ENCODE measurements at regions not wholly inside any gene's neighbourhood (a gene's known extent, or its start where the extent isn't known, plus 50 kb on each side); places are given as distances from the start of the nearest gene placed in this dataset.

DNA sequence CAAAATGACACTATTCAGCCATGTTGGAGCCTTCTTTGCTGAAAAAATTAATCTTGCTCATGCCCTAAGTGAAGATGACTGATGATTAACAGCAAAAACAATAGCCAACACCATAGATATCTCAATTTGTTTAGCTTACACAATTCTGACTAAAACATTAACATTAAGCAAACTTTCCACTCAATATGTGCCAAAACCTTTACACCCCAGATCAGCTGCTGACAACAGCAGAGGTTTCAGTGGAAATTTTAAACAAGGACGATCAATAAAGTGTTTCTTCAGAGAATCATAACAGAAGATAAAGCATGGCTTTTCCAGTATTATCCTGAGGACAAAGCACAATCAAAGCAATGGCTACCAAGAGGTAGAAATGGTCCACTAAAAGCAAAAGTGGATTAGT lies 254.4 kb upstream of the GRAMD2B start:
- no peak for TF ChIP-seq CTCF (conservative IDR thresholded peaks at IDR 0.05)
- no peak overlapping the region for H3K27ac ChIP-seq

GRCh38 chr5:126171916-126172315 lies 251.3 kb upstream of the GRAMD2B start:
- H3K27ac ChIP-seq: no peak overlapping the region
- TF ChIP-seq CTCF (conservative IDR thresholded peaks at IDR 0.05): no peak

- no peak for TF ChIP-seq CTCF (conservative IDR thresholded peaks at IDR 0.05)
These were observed 250.4 kb upstream of the GRAMD2B start for GRCh38 chr5:126172812-126173211.

DNA sequence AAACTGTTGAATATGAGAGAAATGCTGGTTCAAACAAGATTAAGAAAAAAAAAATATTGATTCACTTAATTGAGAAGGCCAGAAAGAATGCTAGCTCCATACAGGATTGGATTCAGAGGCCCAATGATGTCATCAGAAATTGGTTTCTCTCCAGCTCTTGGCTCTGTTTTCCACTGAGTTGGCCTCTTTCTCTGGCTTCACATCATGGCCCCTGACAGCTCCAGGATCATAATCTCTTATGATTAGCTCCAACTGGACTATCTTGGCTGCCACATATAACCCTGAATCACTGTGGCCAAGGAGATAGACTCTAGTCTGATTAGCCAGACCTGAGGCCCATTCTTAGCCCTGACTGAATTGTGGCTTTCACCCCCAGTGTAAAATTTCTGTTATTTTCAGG lies 244.7 kb upstream of the GRAMD2B start:
- no peak overlapping the region for H3K27ac ChIP-seq
- TF ChIP-seq CTCF (conservative IDR thresholded peaks at IDR 0.05): no peak

More at GRCh38 chr5:126172812-126173211, 250.4 kb upstream of the GRAMD2B start:
- H3K27ac ChIP-seq: no peak overlapping the region

DNA sequence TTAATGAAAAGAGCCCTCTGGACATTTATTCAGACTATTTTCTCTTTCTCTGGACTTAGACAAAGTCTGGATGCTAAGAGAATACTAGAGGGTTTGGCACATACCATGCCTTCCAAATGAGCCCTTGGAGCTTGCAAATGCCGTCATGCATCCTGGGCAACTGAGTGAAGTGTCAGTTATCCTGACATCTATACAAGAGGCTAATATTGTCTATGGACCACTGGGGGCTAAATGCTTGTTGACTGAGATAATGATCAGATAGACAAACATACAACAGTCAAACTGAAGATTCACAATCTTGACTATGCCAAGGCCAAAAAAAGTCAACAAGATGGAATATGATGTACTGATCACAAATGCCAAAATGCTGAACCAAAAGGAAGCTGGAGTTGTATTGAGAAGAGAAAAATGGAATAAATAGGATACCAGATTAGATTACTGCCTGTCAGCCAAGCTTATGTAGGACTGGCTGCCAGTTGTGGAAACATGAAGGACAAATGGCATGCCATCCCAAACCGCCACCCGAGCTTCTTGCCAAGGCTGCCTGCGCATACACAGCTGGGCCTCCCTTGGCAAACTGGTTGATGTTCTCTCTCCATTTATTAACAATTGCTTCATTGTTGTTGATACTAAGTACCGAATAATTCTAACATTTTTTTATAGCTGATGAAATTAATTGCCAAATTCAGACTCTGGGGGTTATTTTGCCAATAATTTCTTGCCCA lies 240.1 kb upstream of the GRAMD2B start:
- H3K27ac ChIP-seq: peak overlapping the region; percentile 10; the same call in 1 of the 2 replicates
- no peak for TF ChIP-seq CTCF (conservative IDR thresholded peaks at IDR 0.05)

GRCh38 chr5:126184474-126184873 lies 238.7 kb upstream of the GRAMD2B start:
- TF ChIP-seq CTCF (conservative IDR thresholded peaks at IDR 0.05): no peak
- no peak overlapping the region for H3K27ac ChIP-seq

GRCh38 chr5:126186210-126186609 lies 237.0 kb upstream of the GRAMD2B start:
- TF ChIP-seq CTCF (conservative IDR thresholded peaks at IDR 0.05): no peak
- H3K27ac ChIP-seq: no peak overlapping the region

All from VCaP (cell line).